HUES48 (cell line): ENCODE measurements at regions not wholly inside any gene's neighbourhood (a gene's known extent, or its start where the extent isn't known, plus 50 kb on each side); places are given as distances from the start of the nearest gene placed in this dataset.
A peak's percentile ranks its signal among the peaks of the same experiment; 100 is the strongest.
"Not testable (repeated sequence)": the region's sequence is repeated elsewhere in the genome, so short reads cannot be mapped to it uniquely, and the experiment has no call there.

Source experiments
- H3K27ac ChIP-seq: one replicate; pipeline ENCODE4 v1.7.0; 2013; ENCODE audit warnings: low read depth, low read length, inconsistent platforms
- H3K27me3 ChIP-seq: 2 replicates; pipeline ENCODE4 v1.6.1; 2013; ENCODE audit warnings: mild to moderate bottlenecking, low read length; ENCODE audit not compliant: control insufficient read depth, insufficient read depth
- H3K36me3 ChIP-seq: 2 replicates; pipeline ENCODE4 v1.6.1; 2013; ENCODE audit warnings: low read length; ENCODE audit not compliant: control insufficient read depth, insufficient read depth
- H3K4me1 ChIP-seq: 2 replicates; pipeline ENCODE4 v1.6.1; 2013; ENCODE audit warnings: mild to moderate bottlenecking, low read length; ENCODE audit not compliant: control insufficient read depth, insufficient read depth
- H3K4me3 ChIP-seq: 2 replicates; pipeline ENCODE4 v1.5.1; 2013; ENCODE audit warnings: mild to moderate bottlenecking, low read depth, low read length
- H3K9ac ChIP-seq: 2 replicates; pipeline ENCODE4 v1.6.1; 2013; ENCODE audit warnings: mild to moderate bottlenecking, low read depth, low read length, moderate library complexity
- H3K9me3 ChIP-seq: 2 replicates; pipeline ENCODE4 v1.6.1; 2013; ENCODE audit warnings: low read length; ENCODE audit not compliant: control insufficient read depth, insufficient read depth

DNA sequence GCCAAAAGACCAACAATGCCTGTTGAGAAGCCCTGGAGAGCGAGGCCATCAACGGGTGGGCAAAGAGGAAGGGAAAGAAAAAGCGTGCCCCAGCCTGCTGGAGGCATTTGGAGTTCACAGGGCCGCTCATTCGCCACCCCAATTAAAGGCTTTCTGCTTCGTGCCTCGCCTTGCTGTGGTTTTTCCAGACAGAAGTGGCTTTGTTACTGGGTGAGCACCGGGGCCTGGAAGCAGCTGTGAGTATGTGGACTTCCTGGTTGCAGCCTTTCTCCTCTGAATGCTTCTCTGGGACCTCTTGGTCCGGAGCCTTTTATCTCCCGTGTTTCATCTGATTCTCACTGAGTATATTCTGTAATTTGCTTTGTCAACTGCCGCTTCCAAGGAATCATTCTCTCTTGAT lies 118.1 kb upstream of the EGR2 start:
- H3K27ac ChIP-seq, result no peak overlapping the region

DNA sequence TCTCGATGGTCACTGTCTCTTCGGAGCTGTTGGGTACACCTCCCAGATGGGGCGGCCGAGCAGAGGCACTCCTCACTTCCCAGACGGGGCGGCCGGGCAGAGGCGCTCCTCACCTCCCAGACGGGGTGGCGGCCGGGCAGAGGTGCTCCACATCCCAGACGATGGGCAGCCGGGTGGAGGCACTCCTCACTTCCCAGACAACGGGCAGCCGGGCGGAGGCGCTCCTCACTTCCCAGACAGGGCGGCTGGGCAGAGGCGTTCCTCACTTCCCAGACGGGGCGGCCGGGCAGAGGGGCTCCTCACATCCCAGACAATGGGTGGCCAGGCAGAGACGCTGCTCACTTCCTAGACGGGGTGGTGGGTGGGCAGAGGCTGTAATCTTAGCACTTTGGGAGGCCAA lies 112.6 kb upstream of the EGR2 start:
- H3K9ac ChIP-seq, H3K27me3 ChIP-seq, H3K36me3 ChIP-seq, H3K27ac ChIP-seq, H3K4me1 ChIP-seq, H3K4me3 ChIP-seq, H3K9me3 ChIP-seq: not testable (repeated sequence)

More for the DNA sequence above, 118.1 kb upstream of the EGR2 start:
- H3K9ac ChIP-seq, result no peak overlapping the region
- no peaks in the 10 kb centered on the region for H3K4me1 ChIP-seq
- H3K9me3 ChIP-seq, result no peaks in the 10 kb centered on the region; the same call in 1 of the 2 replicates
- no peaks in the 10 kb centered on the region for H3K27me3 ChIP-seq
- H3K36me3 ChIP-seq, result no peaks in the 10 kb centered on the region
- H3K4me3 ChIP-seq, result no peak overlapping the region

DNA sequence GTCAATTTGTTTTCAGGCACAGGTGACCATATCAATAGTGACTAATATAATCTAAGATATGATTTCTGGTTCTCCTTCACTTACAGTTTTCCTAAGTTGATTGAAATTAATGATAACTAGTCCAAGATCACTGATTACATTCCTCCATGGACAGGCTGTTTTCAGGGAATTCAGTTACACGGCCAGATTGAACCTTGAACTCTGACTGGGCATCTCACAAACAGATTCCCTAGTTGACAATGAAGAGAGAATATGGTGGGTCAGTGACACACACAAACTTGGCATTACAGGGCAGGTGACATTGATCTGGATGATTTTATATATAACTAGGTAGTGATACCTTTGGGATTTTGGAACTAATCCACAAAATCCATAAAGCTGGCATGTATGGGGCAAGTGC lies 110.2 kb upstream of the EGR2 start:
- Histone ChIP-seq H3K9me3 (peaks cover 5% of the 10 kb centered on the region; the same call in 1 of the 2 replicates), H3K27me3 (no peaks in the 10 kb centered on the region), H3K36me3 (no peaks in the 10 kb centered on the region), H3K27ac (no peak overlapping the region), H3K4me1 (no peaks in the 10 kb centered on the region), H3K9ac (no peak overlapping the region), H3K4me3 (no peak overlapping the region)

DNA sequence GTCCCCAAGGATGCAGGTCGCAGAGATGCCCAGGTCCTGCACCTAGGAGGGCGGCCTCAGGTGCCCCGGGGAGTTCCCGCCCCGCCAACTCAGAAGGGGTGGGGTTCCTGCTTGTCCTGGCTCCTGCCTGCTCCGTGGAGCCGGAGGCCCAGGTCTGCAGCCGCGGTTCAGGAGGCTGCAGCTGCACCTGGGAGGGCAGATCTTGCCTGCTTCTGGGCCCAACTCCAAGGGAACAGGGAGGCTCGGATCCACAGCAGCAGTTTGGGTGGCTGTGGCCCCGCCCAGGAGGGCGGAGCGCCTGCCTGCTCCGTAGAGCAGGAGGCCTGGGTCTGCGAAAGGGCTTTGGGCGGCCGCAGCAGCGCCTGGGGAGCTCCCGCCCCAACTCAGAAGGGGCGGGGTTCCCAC lies 108.2 kb upstream of the EGR2 start:
- peak overlapping the region; percentile 46 for H3K4me3 ChIP-seq
- peaks cover 5% of the 10 kb centered on the region; the same call in 1 of the 2 replicates for H3K9me3 ChIP-seq
- H3K4me1 ChIP-seq, result peaks cover 9% of the 10 kb centered on the region; the same call in 1 of the 2 replicates
- H3K36me3 ChIP-seq, result no peaks in the 10 kb centered on the region
- no peak overlapping the region for H3K9ac ChIP-seq
- no peak overlapping the region for H3K27ac ChIP-seq
- H3K27me3 ChIP-seq, result no peaks in the 10 kb centered on the region

DNA sequence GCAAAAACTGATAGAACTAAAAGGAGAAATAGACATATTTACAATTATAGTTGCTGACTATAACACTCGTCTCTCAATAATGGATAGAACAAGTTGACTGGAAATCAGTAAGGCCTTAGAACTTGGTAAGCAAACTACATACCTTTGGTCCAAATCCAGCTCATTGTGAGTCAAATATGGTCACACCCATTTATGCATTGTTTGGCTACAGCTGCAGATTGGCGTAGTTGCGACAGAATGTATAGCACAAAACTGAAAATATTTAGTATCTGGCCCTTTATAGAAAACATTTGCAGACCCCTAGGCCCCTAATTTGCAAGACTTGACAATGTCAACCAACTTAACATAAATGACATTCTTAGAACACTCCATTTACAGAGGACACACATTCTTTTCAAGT lies 103.6 kb upstream of the EGR2 start:
- Histone ChIP-seq H3K27me3 (no peaks in the 10 kb centered on the region), H3K27ac (no peak overlapping the region), H3K9ac (no peak overlapping the region), H3K4me1 (peaks cover 9% of the 10 kb centered on the region; the same call in 1 of the 2 replicates), H3K36me3 (no peaks in the 10 kb centered on the region), H3K9me3 (no peaks in the 10 kb centered on the region), H3K4me3 (no peak overlapping the region)

DNA sequence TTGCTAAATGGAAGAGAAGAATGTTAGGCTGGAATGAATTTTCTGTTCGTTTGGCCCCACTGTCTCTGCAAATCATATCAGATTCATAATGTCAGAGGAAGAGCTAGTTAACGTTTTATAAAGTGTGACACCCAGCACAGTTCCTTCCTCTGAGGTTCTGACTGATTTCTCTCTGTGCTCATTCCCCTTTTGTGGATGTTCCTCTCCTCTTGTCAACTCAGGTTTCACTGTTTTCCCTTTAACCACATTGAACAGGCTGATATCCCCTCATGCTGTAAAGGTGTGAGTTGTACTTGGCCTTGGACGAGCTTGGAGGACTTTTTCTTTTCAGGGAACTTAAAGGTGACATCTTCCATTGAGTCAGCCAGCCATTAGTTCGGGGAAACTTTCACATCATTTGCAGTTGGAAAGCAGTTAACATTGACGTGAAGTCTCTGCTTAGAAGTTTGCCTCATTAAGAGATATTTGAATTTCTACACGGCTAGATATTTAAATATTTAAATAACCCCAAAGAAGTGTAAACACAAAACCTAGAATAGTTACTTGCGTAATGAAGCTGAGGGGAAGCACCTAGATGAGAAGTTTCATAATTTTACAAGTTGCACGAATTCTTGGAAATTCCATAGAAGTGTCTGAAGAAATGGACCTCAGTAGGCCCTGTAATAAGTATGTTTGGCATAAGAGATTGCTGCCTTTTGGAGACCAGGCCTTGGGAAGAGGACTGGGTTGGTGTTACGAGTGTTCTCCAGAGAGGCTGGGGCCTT lies 101.5 kb upstream of the EGR2 start:
- Histone ChIP-seq H3K9ac (no peak overlapping the region), H3K9me3 (no peaks in the 10 kb centered on the region), H3K4me3 (no peak overlapping the region), H3K27me3 (no peaks in the 10 kb centered on the region), H3K36me3 (no peaks in the 10 kb centered on the region), H3K27ac (no peak overlapping the region), H3K4me1 (peaks cover 9% of the 10 kb centered on the region; the same call in 1 of the 2 replicates)

DNA sequence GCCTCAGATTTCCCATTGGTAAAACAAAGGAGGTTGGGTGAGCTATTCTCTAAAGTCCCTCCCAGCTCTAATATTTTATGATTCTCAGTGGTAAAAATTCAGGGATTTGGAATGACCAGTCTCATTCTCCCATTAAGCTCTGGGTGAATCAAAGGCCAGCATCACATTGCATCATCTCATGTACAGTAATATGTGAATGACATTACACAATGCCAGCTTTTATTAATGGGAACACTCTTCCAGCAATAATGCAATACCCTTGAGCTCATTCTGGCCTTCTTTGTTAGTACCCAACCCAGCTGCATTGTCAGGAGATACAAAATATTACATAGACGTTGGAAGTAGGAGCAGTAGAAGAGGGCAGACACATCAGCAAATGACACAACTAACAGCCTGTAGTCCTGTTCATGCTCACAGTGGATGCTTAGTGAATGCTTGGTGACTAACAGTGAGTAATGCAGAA lies 100.0 kb upstream of the EGR2 start:
- Histone ChIP-seq H3K36me3 (no peaks in the 10 kb centered on the region), H3K9me3 (no peaks in the 10 kb centered on the region), H3K4me3 (no peak overlapping the region), H3K9ac (no peak overlapping the region), H3K4me1 (peaks cover 17% of the 10 kb centered on the region), H3K27ac (no peak overlapping the region), H3K27me3 (no peaks in the 10 kb centered on the region)

DNA sequence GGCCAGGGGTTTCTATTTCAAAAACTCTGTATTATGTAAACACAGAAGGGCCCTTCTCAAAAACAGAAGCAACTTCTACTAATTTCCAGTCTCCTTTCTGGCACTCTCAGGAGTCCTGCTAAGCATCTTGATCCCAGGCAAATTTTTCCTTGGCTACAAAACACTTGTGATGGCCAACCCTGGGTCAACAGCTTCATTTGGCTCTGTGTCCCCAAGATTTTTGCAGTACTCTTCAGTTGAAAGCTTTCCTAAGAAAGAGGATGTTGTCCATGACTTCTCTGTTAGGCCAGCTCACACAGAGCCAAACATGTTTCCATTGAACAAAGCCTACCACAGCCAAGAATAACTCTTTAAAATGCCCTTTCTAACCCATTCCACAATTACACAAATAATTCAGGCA lies 99.0 kb upstream of the EGR2 start:
- H3K27me3 ChIP-seq, result no peaks in the 10 kb centered on the region
- H3K36me3 ChIP-seq, result no peaks in the 10 kb centered on the region
- H3K27ac ChIP-seq, result no peak overlapping the region
- H3K9ac ChIP-seq, result no peak overlapping the region
- H3K4me1 ChIP-seq, result peaks cover 14% of the 10 kb centered on the region
- H3K9me3 ChIP-seq, result no peaks in the 10 kb centered on the region
- no peak overlapping the region for H3K4me3 ChIP-seq

DNA sequence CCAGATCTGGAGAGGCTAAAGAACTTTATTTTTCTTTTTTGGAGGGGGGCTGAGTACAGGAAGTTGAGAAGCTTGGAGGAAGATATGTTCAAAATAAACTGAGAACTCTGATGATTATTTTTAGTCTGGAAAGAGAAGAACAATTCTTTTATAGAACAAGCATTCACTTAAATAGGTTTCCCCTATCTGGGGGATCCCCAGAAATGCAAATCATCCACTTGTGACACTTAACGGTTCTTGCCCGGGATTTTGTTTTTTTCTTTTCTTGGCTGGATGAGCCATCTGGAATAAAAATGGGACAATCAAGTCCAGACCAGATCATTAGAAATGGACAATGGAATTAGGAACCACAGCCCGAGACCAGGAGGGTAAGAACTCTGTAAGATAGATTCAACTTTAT lies 95.9 kb upstream of the EGR2 start:
- Histone ChIP-seq H3K9ac (no peak overlapping the region), H3K36me3 (no peaks in the 10 kb centered on the region), H3K4me1 (peaks cover 14% of the 10 kb centered on the region), H3K27me3 (no peaks in the 10 kb centered on the region), H3K9me3 (no peaks in the 10 kb centered on the region), H3K27ac (peak overlapping the region; percentile 31), H3K4me3 (no peak overlapping the region)

DNA sequence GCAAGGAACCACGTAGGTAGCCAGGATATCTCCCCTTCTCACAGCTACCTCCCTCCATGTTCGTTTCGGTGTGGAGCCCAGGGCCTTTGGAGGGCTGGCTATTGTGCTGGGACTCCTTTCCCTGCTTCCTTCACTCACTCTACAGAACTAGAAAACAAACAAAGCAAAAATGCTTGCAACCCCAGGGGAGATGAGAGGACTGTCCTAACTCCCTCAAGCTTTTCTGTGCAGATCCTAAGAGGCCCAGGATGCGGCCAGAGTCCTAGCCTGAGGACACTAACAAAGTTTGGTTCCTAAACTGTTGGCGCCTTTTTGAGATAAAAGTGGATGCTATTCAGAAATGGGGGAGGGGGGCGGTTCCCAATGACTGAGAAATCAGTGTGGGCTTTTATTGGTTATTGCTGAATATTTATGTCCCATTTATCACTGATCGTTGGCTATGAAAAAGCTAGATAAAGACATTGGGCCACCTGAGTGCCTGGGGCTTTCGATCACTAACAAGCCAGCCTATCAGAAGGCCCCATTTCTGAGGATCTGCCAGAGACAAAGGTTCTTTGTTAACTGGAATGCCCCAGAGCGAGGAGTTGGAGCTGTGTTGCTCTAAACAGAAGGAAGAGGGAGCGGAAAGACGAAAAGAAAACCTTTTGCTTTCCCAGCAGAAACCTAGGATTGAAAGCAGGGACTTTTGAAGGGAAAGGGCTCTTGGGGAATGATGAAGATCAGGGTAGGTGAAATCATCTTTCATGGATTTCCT lies 95.2 kb upstream of the EGR2 start:
- Histone ChIP-seq H3K27ac (peak overlapping the region; percentile 31), H3K36me3 (no peaks in the 10 kb centered on the region)

More for the DNA sequence above, 95.2 kb upstream of the EGR2 start:
- Histone ChIP-seq H3K9me3 (no peaks in the 10 kb centered on the region), H3K4me3 (no peak overlapping the region), H3K9ac (no peak overlapping the region), H3K4me1 (peaks cover 14% of the 10 kb centered on the region), H3K27me3 (no peaks in the 10 kb centered on the region)
